ENCODE measurements at regions not wholly inside any gene's neighbourhood (a gene's known extent, or its start where the extent isn't known, plus 50 kb on each side); places are given as distances from the start of the nearest gene placed in this dataset.
"Not testable (repeated sequence)": the region's sequence is repeated elsewhere in the genome, so short reads cannot be mapped to it uniquely, and the experiment has no call there.

DNA sequence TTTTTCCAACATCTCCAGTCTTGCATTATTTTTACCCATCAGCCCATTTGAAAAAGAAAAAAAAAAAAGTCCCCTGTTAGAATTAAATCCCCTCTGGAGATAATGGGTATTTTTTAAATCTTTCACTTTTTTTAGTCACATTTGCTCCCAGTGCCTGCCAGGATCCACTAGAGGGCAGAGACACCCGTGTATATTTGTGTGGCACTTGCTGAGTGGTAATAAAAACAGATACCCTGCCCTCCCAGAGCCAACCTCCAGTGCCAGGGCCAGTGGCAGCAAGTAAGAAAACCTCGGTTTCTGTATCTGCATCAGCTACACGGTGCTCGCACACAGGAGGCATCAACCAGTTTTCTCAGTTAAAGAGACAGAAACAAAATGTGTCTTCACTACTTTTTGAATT is 135.1 kb upstream of the DUSP22 start:
- not testable (repeated sequence) for DNase-seq (ENCODE audit: low read depth); H3K27me3 ChIP-seq (ENCODE audit: control insufficient read depth, insufficient read depth, low read length); H3K4me3 ChIP-seq (ENCODE audit: low read depth, low read length); H3K36me3 ChIP-seq (ENCODE audit: control insufficient read depth, insufficient read depth, low read length)
- peak; percentile 33 for TF ChIP-seq CTCF (IDR thresholded peaks at IDR 0.05; ENCODE audit: insufficient read depth, low read length, poor library complexity, severe bottlenecking)

GRCh38 chr6:161657-162056 is 130.6 kb upstream of the DUSP22 start:
- not testable (repeated sequence) for H3K4me3 ChIP-seq (ENCODE audit: low read depth, low read length); H3K27me3 ChIP-seq (ENCODE audit: control insufficient read depth, insufficient read depth, low read length); DNase-seq (ENCODE audit: low read depth); H3K36me3 ChIP-seq (ENCODE audit: control insufficient read depth, insufficient read depth, low read length)

DNA sequence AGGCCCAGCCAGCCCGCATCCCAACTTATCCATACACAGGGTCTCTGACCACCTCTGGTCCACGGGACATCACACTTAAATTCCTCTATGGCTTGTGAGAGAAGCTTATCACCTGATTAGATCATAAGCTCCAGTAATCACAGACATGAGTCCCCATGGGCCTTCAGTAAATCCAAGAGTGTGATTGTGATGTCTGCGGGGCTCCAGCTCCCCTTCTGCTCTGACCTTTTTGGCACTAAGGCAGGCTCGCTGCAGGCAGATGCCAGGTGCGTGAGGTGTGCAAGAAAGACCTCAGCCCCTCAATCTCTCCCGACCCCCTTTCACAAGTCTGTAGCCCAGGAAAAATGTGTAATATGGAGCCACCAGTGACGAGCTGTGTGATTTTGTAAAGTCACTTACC is 127.6 kb upstream of the DUSP22 start:
- Histone ChIP-seq H3K36me3 (ENCODE audit: control insufficient read depth, insufficient read depth, low read length) (no peaks in the 10 kb centered on the region), H3K4me3 (ENCODE audit: low read depth, low read length) (no peak overlapping the region), H3K27me3 (ENCODE audit: control insufficient read depth, insufficient read depth, low read length) (no peaks in the 10 kb centered on the region)
- no peak for DNase-seq (ENCODE audit: low read depth)
- no peak for TF ChIP-seq CTCF (IDR thresholded peaks at IDR 0.05; ENCODE audit: insufficient read depth, low read length, poor library complexity, severe bottlenecking)

- Histone ChIP-seq H3K36me3 (ENCODE audit: control insufficient read depth, insufficient read depth, low read length) (no peaks in the 10 kb centered on the region), H3K27me3 (ENCODE audit: control insufficient read depth, insufficient read depth, low read length) (no peaks in the 10 kb centered on the region), H3K4me3 (ENCODE audit: low read depth, low read length) (no peak overlapping the region)
- no peak for TF ChIP-seq CTCF (IDR thresholded peaks at IDR 0.05; ENCODE audit: insufficient read depth, low read length, poor library complexity, severe bottlenecking)
- DNase-seq (ENCODE audit: low read depth), result no peak
Measured at GRCh38 chr6:165263-165662, 127.0 kb upstream of the DUSP22 start.

DNA sequence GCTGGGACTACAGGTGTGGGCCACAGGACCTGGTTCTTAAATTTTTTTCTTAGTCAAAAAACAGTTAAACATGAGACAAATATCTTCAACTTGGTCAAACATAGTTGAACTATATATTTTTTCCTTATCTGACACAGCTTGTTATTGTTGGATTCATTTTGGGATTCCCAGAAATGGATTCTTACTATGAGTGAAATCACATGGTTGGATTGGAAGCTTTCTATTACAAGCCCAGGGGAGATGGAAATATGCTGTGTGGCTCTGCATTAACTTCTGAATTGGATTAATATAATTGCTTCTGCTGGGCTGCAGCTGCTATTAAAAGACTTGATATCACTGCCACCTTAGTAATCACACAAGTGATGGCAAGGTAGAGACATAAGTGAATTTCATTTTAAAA is 126.4 kb upstream of the DUSP22 start:
- DNase-seq (ENCODE audit: low read depth), result no peak
- H3K36me3 ChIP-seq (ENCODE audit: control insufficient read depth, insufficient read depth, low read length), result no peaks in the 10 kb centered on the region
- no peaks in the 10 kb centered on the region for H3K27me3 ChIP-seq (ENCODE audit: control insufficient read depth, insufficient read depth, low read length)
- no peak overlapping the region for H3K4me3 ChIP-seq (ENCODE audit: low read depth, low read length)
- no peak for TF ChIP-seq CTCF (IDR thresholded peaks at IDR 0.05; ENCODE audit: insufficient read depth, low read length, poor library complexity, severe bottlenecking)

DNA sequence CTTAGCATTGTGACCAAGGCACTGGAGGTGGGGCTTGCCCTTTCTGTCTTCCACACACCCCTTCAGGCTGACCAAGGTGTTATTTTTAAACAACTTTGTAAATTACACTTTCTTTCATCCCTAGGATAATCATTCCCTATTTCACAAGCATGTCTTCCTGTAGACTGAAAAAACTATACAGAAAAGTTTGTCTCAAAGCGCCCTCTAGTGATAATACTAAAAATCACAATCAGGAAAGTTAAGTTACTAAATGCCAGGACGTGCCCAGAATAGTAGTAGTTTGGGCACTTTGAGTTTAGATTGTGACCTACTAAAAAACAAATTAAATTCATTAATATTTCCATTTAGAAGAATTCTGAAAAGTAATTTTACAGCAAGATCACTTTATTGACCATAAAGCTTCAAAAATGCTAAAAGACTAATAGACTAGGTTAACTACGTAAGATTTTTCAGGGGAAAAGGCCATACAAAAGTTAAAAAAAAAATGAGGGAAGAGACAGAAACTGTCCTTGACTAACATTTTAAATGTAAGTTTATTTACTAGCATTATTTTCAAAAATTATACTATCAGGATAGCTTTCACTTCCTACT is 123.3 kb upstream of the DUSP22 start:
- Histone ChIP-seq H3K36me3 (ENCODE audit: control insufficient read depth, insufficient read depth, low read length) (no peaks in the 10 kb centered on the region), H3K4me3 (ENCODE audit: low read depth, low read length) (no peak overlapping the region), H3K27me3 (ENCODE audit: control insufficient read depth, insufficient read depth, low read length) (no peaks in the 10 kb centered on the region)
- TF ChIP-seq CTCF (IDR thresholded peaks at IDR 0.05; ENCODE audit: insufficient read depth, low read length, poor library complexity, severe bottlenecking), result peak; percentile 49
- DNase-seq (ENCODE audit: low read depth), result peak; percentile 18

Measured in kidney epithelial cell (primary cell).